ENCODE measurements at regions not wholly inside any gene's neighbourhood (a gene's known extent, or its start where the extent isn't known, plus 50 kb on each side); places are given as distances from the start of the nearest gene placed in this dataset.

GRCh38 chr3:24748520-24748919 lies 253.9 kb upstream of the THRB start:
- Histone ChIP-seq H3K4me2 (ENCODE audit: insufficient read depth, low read length) (no peak overlapping the region), H3K36me3 (ENCODE audit: insufficient read depth, low read length) (no peaks in the 10 kb centered on the region), H3K27ac (ENCODE audit: low read depth, low read length) (no peak overlapping the region), H2AFZ (ENCODE audit: low read length) (no peak overlapping the region), H3K4me1 (ENCODE audit: insufficient read depth, low read length) (no peaks in the 10 kb centered on the region), H3K27me3 (ENCODE audit: insufficient read depth, low read length) (no peaks in the 10 kb centered on the region), H3K4me3 (ENCODE audit: insufficient read depth, low read length) (no peak overlapping the region), H4K20me1 (ENCODE audit: insufficient read depth, low read length) (no peaks in the 10 kb centered on the region), H3K9me3 (ENCODE audit: low read depth, low read length) (no peaks in the 10 kb centered on the region), H3K79me2 (ENCODE audit: insufficient read depth, low read length) (no peaks in the 10 kb centered on the region)
- DNase-seq (ENCODE audit: insufficient read length, low spot score, missing footprints), result no peak
- TF ChIP-seq, protein P1, sequence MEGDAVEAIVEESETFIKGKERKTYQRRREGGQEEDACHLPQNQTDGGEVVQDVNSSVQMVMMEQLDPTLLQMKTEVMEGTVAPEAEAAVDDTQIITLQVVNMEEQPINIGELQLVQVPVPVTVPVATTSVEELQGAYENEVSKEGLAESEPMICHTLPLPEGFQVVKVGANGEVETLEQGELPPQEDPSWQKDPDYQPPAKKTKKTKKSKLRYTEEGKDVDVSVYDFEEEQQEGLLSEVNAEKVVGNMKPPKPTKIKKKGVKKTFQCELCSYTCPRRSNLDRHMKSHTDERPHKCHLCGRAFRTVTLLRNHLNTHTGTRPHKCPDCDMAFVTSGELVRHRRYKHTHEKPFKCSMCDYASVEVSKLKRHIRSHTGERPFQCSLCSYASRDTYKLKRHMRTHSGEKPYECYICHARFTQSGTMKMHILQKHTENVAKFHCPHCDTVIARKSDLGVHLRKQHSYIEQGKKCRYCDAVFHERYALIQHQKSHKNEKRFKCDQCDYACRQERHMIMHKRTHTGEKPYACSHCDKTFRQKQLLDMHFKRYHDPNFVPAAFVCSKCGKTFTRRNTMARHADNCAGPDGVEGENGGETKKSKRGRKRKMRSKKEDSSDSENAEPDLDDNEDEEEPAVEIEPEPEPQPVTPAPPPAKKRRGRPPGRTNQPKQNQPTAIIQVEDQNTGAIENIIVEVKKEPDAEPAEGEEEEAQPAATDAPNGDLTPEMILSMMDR (IDR thresholded peaks at IDR 0.05; ENCODE audit: extremely low read depth, low read depth, low read length), result no peak

- Histone ChIP-seq H3K4me3 (ENCODE audit: insufficient read depth, low read length) (no peak overlapping the region), H3K36me3 (ENCODE audit: insufficient read depth, low read length) (no peaks in the 10 kb centered on the region), H4K20me1 (ENCODE audit: insufficient read depth, low read length) (no peaks in the 10 kb centered on the region), H3K9me3 (ENCODE audit: low read depth, low read length) (no peaks in the 10 kb centered on the region), H3K4me2 (ENCODE audit: insufficient read depth, low read length) (no peak overlapping the region), H3K27ac (ENCODE audit: low read depth, low read length) (no peak overlapping the region), H3K79me2 (ENCODE audit: insufficient read depth, low read length) (no peaks in the 10 kb centered on the region), H3K4me1 (ENCODE audit: insufficient read depth, low read length) (no peaks in the 10 kb centered on the region), H2AFZ (ENCODE audit: low read length) (no peak overlapping the region), H3K27me3 (ENCODE audit: insufficient read depth, low read length) (no peaks in the 10 kb centered on the region)
- no peak for DNase-seq (ENCODE audit: insufficient read length, low spot score, missing footprints)
- TF ChIP-seq, protein P1 (IDR thresholded peaks at IDR 0.05; ENCODE audit: extremely low read depth, low read depth, low read length), result no peak
These were observed 256.4 kb upstream of the THRB start for GRCh38 chr3:24751020-24751419.

- TF ChIP-seq, protein P1 (IDR thresholded peaks at IDR 0.05; ENCODE audit: extremely low read depth, low read depth, low read length), result no peak
- H2AFZ ChIP-seq (ENCODE audit: low read length), result no peak overlapping the region
- H3K4me2 ChIP-seq (ENCODE audit: insufficient read depth, low read length), result no peak overlapping the region
- H3K27me3 ChIP-seq (ENCODE audit: insufficient read depth, low read length), result no peaks in the 10 kb centered on the region
- H3K9me3 ChIP-seq (ENCODE audit: low read depth, low read length), result no peaks in the 10 kb centered on the region
- DNase-seq (ENCODE audit: insufficient read length, low spot score, missing footprints), result peak; percentile 18
- no peaks in the 10 kb centered on the region for H3K36me3 ChIP-seq (ENCODE audit: insufficient read depth, low read length)
- no peaks in the 10 kb centered on the region for H3K79me2 ChIP-seq (ENCODE audit: insufficient read depth, low read length)
- H3K4me1 ChIP-seq (ENCODE audit: insufficient read depth, low read length), result no peaks in the 10 kb centered on the region
- H3K27ac ChIP-seq (ENCODE audit: low read depth, low read length), result no peak overlapping the region
- H3K4me3 ChIP-seq (ENCODE audit: insufficient read depth, low read length), result no peak overlapping the region
- no peaks in the 10 kb centered on the region for H4K20me1 ChIP-seq (ENCODE audit: insufficient read depth, low read length)
These were observed 261.6 kb upstream of the THRB start for GRCh38 chr3:24756101-24756888.

GRCh38 chr3:24763393-24763792 lies 268.7 kb upstream of the THRB start:
- Histone ChIP-seq H3K4me3 (ENCODE audit: insufficient read depth, low read length) (no peak overlapping the region), H3K36me3 (ENCODE audit: insufficient read depth, low read length) (no peaks in the 10 kb centered on the region), H3K4me1 (ENCODE audit: insufficient read depth, low read length) (no peaks in the 10 kb centered on the region), H3K27me3 (ENCODE audit: insufficient read depth, low read length) (no peaks in the 10 kb centered on the region), H2AFZ (ENCODE audit: low read length) (no peak overlapping the region), H3K9me3 (ENCODE audit: low read depth, low read length) (no peaks in the 10 kb centered on the region), H4K20me1 (ENCODE audit: insufficient read depth, low read length) (no peaks in the 10 kb centered on the region), H3K79me2 (ENCODE audit: insufficient read depth, low read length) (no peaks in the 10 kb centered on the region), H3K4me2 (ENCODE audit: insufficient read depth, low read length) (no peak overlapping the region), H3K27ac (ENCODE audit: low read depth, low read length) (no peak overlapping the region)
- TF ChIP-seq, protein P1 (IDR thresholded peaks at IDR 0.05; ENCODE audit: extremely low read depth, low read depth, low read length), result no peak
- DNase-seq (ENCODE audit: insufficient read length, low spot score, missing footprints), result no peak
